OCI-LY7 (cell line): ENCODE measurements at regions not wholly inside any gene's neighbourhood (a gene's known extent, or its start where the extent isn't known, plus 50 kb on each side); places are given as distances from the start of the nearest gene placed in this dataset.

ENCODE experiments used
- EZH2phosphoT487 ChIP-seq: fragments of 200-600 bp; sonication (generic); IDR thresholded peaks from 2 replicates; pipeline ENCODE4 v1.6.1; 2018; ENCODE audit warnings: low read depth, borderline replicate concordance, mild to moderate bottlenecking, mixed run types, antibody characterized with exemption, low read length, moderate library complexity, mixed read lengths
- TF ChIP-seq, protein P1 (sequence below): fragments of 200-600 bp; sonication (generic); conservative IDR thresholded peaks from 2 replicates; pipeline ENCODE4 v1.5.1; 2014; ENCODE audit warnings: mild to moderate bottlenecking, antibody characterized with exemption, low read length, moderate library complexity, mixed read lengths

- TF ChIP-seq, protein P1, sequence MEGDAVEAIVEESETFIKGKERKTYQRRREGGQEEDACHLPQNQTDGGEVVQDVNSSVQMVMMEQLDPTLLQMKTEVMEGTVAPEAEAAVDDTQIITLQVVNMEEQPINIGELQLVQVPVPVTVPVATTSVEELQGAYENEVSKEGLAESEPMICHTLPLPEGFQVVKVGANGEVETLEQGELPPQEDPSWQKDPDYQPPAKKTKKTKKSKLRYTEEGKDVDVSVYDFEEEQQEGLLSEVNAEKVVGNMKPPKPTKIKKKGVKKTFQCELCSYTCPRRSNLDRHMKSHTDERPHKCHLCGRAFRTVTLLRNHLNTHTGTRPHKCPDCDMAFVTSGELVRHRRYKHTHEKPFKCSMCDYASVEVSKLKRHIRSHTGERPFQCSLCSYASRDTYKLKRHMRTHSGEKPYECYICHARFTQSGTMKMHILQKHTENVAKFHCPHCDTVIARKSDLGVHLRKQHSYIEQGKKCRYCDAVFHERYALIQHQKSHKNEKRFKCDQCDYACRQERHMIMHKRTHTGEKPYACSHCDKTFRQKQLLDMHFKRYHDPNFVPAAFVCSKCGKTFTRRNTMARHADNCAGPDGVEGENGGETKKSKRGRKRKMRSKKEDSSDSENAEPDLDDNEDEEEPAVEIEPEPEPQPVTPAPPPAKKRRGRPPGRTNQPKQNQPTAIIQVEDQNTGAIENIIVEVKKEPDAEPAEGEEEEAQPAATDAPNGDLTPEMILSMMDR = no peak
- TF ChIP-seq EZH2phosphoT487 = no peak
Observed at GRCh38 chr2:223522796-223523195, 79.4 kb downstream of the SCG2 start.
